GM21390 (cell line): ENCODE measurements at regions not wholly inside any gene's neighbourhood (a gene's known extent, or its start where the extent isn't known, plus 50 kb on each side); places are given as distances from the start of the nearest gene placed in this dataset.

Experiments used
- ATAC-seq: cut with Tn5 transposase; IDR thresholded peaks from one replicate; pipeline ENCODE4 v1.9.1; 2021; ENCODE audit not compliant: unreplicated experiment

GRCh38 chr16:5478036-5478435, 380.4 kb upstream of the EEF2KMT start:
- no peak for ATAC-seq

- no peak for ATAC-seq
Observed at GRCh38 chr16:5477251-5477650, 379.7 kb upstream of the EEF2KMT start.

GRCh38 chr16:5472552-5472951, 375.0 kb upstream of the EEF2KMT start:
- ATAC-seq: no peak

GRCh38 chr16:5468488-5468887, 370.9 kb upstream of the EEF2KMT start:
- ATAC-seq: no peak

GRCh38 chr16:5467552-5467951, 370.0 kb upstream of the EEF2KMT start:
- ATAC-seq: no peak

GRCh38 chr16:5466551-5466950, 369.0 kb upstream of the EEF2KMT start:
- no peak for ATAC-seq

GRCh38 chr16:5465714-5466113, 368.1 kb upstream of the EEF2KMT start:
- no peak for ATAC-seq

GRCh38 chr16:5463820-5464219, 366.2 kb upstream of the EEF2KMT start:
- ATAC-seq: no peak

GRCh38 chr16:5461574-5461973, 364.0 kb upstream of the EEF2KMT start:
- no peak for ATAC-seq

- ATAC-seq: no peak
Observed at GRCh38 chr16:5461141-5461540, 363.5 kb upstream of the EEF2KMT start.

GRCh38 chr16:5460701-5461100, 363.1 kb upstream of the EEF2KMT start:
- no peak for ATAC-seq

- ATAC-seq: no peak
Observed at GRCh38 chr16:5459863-5460262, 362.3 kb upstream of the EEF2KMT start.

GRCh38 chr16:5455110-5455509, 357.5 kb upstream of the EEF2KMT start:
- ATAC-seq: no peak

GRCh38 chr16:5454349-5454748, 356.8 kb upstream of the EEF2KMT start:
- ATAC-seq: no peak

GRCh38 chr16:5451641-5452040, 354.0 kb upstream of the EEF2KMT start:
- no peak for ATAC-seq

- no peak for ATAC-seq
Observed at GRCh38 chr16:5450409-5451104, 353.0 kb upstream of the EEF2KMT start.

GRCh38 chr16:5449901-5450300, 352.3 kb upstream of the EEF2KMT start:
- no peak for ATAC-seq

- ATAC-seq: no peak
Observed at GRCh38 chr16:5448798-5449197, 351.2 kb upstream of the EEF2KMT start.

- ATAC-seq: no peak
Observed at GRCh38 chr16:5447734-5448133, 350.1 kb upstream of the EEF2KMT start.

- ATAC-seq: no peak
Observed at GRCh38 chr16:5446623-5447240, 349.1 kb upstream of the EEF2KMT start.

GRCh38 chr16:5444189-5444588, 346.6 kb upstream of the EEF2KMT start:
- no peak for ATAC-seq

GRCh38 chr16:5442986-5443385, 345.4 kb upstream of the EEF2KMT start:
- no peak for ATAC-seq

- no peak for ATAC-seq
Observed at GRCh38 chr16:5442054-5442453, 344.5 kb upstream of the EEF2KMT start.
